CD4-positive, alpha-beta T cell treated with Interleukin-17A for 1 hour (primary cell): ENCODE measurements at regions not wholly inside any gene's neighbourhood (a gene's known extent, or its start where the extent isn't known, plus 50 kb on each side); places are given as distances from the start of the nearest gene placed in this dataset.
"Not testable (repeated sequence)": the region's sequence is repeated elsewhere in the genome, so short reads cannot be mapped to it uniquely, and the experiment has no call there.

Experiments
- DNase-seq: peaks from one replicate; pipeline ENCODE4 v3.0.0-alpha.2; 2020

DNA sequence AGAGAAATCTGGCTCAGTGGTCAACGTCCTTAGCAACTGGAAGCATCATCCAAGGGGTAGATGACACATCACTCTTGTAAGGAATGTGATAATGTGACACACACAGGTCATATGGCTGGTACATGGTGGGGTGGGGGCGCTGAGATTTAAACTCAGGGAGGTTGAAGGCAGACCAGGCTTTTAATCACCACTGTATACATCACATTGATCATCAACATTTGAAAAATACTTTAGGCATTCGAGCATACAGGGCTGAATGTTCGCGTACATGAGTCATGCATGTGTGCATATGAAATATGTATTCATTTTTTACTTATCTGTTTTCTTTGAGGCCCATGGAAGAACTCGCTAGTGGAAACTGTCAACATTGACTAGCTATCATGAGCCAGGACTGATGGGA is 976.4 kb downstream of the VRK1 start:
- no peak for DNase-seq

DNA sequence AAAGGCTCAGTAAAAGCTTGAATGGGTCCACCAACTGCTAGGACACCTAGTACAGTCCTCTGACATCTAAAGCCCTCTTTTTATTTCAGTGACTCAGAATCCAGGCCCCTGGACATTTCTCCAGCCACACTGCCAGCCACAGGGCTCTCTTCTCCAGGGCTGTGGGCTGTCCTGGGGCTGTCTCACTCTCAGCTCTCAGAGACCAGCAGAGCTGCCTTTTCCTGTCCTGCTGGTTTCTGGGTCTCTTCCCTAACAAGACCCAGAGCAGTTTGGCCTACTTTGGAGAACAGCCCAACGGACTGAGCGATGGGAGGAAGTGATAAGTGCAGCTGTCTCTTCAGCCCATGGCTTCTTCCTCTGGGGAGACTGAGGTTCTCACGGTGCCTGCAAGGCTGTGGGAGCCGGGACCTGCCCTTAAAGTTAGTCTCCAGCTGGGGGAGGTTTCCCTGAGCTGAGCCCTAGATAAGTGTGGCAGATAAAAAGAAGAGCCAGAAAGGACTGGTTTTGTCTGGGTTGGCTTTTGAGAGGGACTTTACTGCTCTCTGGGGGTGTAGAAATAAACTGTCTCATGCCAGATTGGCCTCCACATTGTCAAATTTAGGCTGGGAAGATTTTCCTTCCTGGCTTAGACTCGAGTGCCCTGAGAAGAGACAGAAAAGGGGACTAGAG is 979.8 kb downstream of the VRK1 start:
- peak; percentile 20 for DNase-seq

DNA sequence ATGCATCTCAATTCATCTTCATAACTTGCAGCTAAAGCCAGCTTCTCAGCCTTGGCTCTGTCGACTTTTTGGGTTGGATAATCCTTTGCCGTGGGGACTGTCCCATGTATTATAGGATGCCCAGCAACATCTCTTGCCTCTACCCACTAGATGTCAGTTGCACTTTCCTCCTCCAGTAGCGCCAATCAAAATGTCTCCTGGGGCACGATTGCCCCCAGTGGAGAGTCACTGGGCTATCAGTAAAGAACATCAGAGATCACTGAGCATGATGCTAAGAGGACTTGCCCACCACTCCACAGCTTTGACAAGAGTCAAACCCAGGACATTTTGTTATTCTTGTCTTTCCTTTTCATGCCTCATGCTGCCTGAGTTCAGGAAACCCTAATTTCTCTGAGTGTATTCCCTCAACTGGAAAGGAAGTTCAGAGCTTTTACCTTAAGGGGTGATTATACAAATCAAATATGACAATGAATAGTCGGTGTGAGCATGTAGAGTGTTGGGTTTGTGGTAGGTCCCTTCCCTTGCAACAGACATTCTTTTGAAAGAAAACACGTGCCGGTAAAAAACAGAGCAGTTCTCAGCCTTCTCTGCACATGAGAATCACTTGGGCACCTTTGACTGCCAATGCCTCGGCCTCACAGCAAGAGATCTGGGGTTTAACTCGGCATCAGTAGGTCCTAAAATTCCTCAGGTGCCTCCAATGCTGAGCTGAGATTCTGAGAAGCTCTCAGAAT is 980.6 kb downstream of the VRK1 start:
- DNase-seq: peak; percentile 32

DNA sequence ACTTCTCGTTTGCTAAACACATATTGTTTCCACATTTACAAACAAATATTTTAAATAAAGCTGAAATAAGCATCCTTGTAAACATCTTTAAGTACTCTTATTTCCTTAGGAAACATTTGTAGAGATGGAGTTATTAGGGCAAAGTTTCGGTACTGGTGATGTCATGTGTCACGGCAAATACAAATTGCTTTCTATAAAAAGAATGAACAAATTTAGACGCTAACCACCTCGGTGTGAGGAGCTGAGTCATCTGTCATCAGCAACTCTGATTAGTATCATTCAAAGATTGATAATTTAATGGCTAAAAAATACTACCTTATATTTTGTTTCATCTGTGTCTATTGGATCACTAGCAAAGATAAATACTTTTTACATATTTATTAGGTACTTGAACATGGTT is 982.0 kb downstream of the VRK1 start:
- DNase-seq: no peak

DNA sequence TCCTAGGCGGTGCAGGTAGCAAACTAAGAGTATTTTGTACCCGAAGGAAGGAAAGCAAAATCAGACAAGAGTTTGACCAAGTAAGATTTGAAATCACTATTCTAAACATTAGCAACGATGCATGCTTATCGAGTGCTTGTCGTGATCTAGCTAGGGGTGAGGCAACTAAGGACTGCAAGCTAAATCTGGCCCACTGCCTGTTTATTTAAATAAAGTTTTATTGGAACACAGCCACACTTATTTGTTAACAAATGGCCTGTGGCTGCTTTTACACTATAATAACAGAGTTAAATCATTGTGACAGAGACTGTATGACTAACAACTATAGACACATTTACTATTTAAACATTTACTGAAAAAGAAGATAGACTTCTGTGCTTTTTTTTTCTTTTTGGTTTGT is 983.6 kb downstream of the VRK1 start:
- DNase-seq: no peak

DNA sequence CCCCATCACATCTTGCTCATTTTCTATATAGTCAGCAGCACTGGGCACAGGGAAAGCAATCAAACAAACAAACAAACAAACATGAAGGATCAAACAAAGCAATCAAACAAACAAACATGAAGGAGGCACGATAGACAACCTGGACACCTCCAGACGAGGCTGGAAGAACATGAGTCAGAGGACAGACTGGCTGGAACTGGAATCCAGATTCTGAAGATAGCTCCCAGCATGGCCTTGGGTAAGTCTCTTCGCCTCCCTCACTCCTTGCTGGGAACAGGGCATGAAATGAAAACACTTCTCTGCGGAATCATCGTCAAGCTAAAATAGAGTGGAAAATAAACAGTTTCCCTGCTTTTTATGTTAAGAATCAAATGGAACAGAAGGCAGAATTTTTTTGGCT is 984.8 kb downstream of the VRK1 start:
- DNase-seq: no peak

DNA sequence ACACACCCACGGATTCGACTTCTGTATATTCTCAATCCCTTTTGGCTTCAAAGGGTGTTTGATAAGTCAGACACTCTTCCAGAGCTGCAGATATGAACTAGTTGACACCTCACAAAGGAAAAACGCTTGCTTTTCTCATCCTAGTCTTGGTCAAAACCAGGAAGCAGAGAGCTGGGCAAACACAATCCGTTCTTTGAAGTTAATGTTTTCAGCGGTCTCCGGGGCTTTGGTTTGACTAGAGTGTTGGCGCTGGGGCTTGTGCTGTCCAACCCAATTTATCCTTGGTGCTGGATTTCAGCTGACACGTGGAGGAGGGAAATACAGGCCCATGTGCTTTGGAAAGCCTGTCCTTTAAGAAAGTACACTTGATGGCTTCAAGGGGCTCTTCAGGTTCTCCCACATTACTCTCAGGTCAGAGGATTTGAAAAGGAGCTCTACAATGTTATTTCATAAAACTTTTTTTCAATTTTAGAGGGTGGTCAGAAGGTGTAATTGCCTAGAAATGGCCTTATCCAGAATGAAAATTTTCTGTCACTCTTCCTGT is 985.8 kb downstream of the VRK1 start:
- no peak for DNase-seq

DNA sequence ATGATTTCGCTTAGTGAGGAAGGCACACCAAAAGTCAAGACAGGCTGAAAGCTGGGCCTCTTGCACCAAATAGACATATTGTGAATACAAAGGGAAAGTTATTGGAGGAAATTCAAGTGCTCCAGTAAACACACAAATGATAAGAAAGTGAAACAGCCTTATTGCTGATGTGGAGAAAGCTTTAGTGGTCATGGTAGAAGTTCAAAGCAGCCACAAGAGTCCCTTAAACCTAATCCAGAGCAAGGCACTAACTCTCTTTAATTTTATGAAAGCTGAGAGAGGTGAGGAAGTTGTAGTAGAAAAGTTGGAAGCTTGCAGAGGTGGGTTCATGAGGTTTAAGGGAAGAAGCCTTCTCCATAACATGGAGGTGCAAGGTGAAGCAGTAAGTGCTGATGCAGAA is 988.3 kb downstream of the VRK1 start:
- DNase-seq: no peak

DNA sequence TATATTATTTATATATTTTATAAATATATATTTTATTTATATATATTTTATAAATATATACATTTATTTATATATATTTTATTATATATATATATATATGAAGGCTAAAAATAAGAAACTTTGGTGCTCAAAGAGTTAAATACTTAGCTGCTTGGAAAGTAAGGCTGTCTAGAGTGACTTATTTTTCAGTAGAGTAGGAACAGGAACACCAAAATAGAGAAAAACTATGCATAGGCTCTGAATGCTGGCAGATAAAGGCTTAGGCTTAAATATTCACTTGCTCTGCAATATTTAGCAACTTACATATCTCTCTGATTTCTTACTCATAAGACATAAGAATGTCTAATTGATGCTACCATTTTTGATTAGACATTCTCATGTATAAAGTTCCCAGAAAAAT is 991.2 kb downstream of the VRK1 start:
- DNase-seq: no peak

DNA sequence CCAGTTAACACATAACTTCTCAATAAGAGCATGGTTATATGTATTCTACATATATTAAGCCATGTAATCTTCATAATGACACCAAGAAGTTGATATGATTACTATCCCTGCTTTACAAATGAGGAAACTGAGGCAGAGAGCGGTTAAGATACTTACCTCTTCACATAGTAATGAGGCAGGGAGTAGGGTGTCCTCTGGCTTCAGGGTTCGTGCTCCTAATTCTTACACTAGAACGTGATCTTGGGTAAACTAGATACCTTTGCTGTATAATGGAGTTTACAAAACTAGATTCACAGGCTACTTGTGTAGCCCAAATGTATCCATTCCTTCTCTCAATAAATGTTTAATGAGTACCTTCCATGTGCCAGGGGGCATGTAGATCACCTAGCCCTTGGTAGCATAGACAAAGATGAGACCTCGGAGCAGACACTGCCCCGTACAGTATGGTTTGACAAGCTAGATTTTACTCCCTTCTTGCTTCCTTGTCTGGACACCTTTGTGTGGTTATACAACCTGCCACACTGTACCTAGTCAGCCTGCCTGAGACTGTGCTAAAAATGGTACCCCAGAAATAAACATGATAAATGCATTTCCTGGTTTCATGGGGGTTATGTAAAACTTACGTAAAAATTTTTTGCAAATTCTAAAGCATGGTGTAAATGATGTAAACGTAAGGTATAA is 991.8 kb downstream of the VRK1 start:
- no peak for DNase-seq

DNA sequence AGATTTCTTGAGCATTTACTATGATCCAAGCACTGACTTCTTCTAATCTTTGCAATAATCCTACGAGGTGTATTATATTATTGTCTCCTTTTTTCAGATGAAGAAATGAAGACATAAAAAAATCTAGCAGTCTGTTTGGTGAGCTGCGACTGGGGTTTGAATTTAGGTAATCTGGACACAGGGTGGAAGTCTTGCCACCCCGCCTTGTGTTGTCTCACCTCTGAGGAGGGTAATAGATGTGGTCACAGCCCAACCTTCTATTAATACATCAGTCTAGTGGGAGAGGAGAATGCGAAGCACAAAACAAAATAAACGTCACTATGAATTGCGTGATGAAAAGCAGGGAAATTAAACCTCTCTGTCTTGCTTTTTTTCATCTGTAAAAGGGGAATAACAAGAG is 993.9 kb downstream of the VRK1 start:
- no peak for DNase-seq

DNA sequence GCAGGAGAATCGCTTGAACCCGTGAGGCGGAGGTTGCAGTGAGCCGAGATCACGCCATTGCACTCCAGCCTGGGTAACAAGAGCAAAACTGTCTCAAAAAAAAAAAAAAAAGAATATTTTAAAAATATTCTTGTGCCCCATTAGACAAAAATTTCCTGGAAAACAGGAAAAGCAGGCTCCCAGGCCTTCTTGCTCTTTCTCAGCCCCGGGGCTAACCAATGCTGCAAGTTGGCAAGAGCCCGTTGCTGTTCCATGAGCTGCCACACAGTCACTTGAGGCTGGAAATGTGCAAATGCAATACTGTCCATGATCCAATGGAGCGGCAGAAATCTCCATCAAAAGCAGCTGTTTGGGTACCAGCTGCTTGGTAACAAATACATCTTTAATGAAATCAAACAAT is 994.7 kb downstream of the VRK1 start:
- no peak for DNase-seq

DNA sequence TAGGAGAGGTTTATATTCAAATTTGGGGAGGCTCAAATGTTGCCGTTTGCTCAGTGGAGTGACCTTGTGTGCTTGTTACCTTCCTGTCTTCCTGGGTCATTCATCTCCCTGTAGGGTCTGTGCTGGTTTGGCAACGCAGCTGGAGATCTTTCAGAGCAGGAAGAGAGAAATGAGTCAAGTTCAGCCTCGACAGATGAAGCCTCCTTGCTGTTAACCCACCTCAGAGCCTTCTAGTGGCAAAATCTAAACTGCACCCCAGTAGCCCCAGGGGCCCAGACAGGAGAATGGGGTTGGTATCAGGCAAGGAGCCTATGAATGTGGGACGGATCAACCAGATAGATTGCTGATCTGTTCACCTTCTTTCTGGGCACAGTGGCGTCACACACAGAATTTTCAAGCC is 999.3 kb downstream of the VRK1 start:
- DNase-seq: no peak

DNA sequence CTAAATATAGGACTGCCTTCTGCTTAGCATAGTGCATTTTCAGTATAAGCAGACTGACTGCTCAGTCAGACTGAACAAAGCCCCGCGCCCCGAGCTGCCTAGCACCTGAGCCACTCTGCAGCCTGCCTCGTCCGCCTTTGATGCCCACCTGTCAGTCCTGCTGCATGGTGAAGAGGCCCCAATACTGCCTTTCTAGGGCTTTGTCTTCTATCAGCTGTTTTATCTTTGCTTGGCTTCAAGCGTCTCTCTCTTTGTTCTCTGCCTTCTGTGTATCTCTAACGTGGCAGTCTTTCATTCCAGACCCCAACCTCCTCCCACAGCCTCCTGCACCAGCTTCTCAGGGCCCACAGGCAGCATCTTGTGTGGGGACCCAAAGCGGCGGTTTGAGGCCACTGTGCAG is 1001.0 kb downstream of the VRK1 start:
- no peak for DNase-seq

DNA sequence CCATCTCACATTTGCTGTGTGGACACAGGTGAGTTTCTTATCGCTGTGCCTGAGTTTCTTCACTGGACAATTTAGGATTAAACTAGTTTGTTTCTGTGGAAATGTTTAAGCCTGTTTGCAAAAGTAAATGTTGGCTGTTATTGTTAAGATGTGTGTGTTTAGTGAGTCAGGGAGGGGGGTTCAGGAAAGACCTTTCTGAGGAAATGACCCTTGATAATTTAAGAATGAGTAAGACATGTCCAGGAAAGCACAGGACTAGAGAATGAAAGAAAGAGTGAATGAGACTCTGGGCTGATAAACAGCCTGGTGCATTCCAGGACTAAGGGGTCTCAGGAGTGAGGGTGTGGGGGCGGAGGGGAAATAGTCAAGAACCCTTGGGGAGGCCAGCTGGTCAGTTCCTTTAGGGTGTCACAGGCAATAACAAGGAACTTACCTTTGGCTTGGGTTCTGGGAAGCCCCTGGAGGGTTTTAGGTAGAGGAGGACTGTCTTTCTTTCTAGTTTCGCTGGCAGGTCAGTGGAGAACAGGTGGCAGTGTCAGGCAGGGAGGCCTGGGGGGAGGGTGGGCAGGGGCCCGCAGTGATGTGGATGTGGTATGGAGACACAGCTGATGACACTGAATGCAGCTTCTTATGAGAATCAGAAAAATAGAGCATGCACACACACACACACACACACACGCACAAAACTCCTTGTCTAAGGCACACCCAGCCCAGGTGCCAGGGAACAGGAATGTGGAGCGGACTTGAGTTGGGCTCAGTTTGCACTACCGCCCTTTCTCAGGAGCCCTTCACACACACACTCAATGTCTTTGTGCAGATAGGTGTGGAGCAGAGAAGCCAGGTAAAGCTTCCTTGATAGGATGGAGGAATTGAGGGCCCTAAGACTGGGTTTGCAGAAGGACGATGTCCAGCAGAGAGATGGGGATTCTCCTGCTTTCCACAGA is 1005.5 kb downstream of the VRK1 start:
- DNase-seq: no peak

DNA sequence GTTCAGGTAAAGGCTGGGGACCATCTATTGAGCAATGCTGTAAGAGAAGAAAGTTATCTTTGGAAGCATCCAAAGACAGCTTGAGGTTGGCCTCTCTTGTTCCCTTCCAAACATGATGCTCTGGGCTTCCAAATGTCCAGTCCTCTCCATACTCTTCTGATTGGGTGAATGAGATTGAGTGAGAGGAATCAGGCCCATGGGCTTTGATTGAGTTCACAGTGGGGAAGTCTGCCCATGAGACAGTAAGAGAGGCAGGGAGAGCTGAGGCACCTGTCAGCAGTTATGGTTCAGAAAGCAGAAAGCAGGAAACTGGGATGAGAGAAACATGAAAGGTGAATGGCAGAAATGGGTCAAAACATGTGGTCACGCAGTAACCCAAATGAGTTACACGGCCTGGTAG is 1006.9 kb downstream of the VRK1 start:
- DNase-seq: no peak

DNA sequence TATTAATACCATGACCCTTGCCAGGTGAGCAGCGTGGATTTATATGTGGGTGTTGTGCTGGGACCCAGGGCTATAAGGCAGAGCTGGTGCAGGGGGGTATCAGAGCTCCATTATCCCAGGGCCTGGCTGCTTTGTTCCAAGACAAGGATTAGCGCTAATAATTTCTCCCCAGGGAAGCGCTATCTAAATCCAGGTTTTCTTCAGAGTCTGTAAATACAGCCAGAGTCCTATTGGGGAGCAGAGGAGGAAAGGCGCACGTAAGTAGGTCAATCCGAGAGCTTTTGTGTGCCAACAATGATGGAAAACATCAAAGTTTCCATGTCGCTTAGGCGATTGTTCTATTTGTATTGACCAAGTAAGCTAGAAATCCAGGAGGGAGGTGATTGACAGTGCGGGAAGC is 1009.7 kb downstream of the VRK1 start:
- DNase-seq: no peak

DNA sequence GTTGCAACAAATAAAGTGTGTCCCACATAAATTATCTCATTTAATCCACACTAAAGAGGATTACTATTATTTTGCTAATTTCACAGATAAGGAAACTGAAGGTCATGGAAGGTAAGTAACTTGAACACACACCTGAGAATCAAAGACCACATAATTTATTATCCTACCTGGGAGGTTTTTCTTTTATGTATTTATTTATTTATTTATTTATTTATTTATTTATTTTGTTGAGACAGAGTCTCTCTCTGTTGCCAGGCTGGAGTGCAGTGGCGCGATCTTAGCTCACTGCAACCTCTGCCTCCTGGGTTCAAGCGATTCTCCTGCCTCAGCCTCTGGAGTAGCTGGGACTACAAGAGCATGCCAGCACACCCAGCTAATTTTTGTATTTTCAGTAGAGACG is 1011.4 kb downstream of the VRK1 start:
- not testable (repeated sequence) for DNase-seq

DNA sequence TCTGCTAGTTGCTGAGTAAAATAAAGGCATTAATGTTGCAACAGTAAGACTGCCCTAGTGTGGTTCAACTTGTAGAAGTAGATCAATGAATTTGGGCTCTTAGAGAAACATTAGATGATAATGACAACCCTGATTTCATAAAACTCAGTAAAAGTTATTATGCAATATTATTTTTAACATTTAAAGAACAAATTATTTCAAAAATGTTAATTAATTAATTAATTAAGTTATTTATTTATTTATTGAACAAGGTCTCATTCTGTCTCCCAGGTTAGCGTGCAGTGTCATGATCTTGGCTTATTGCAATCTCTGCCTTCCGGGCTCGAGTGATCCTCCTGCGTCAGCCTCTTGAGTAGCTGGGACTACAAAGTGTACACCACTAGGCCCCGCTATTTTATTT is 1016.4 kb downstream of the VRK1 start:
- no peak for DNase-seq

DNA sequence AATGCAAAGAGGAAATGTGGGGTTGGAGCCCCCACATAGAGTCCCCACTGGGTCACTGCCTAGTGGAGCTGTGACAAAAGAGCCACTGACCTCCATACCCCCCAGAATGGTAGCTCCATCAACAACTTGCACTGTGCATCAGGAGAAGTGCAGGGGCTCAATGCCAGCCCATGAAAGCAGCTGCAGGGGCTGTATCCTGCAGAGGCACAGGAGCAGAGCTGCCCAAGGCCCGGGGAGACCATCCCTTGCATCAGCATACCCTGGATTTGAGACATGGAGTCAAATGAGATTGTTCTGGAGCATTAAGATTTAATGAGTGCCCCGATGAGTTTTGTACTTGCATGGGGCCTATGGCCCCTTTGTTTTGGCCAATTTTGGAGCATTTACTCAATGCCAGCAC is 1023.6 kb downstream of the VRK1 start:
- no peak for DNase-seq

DNA sequence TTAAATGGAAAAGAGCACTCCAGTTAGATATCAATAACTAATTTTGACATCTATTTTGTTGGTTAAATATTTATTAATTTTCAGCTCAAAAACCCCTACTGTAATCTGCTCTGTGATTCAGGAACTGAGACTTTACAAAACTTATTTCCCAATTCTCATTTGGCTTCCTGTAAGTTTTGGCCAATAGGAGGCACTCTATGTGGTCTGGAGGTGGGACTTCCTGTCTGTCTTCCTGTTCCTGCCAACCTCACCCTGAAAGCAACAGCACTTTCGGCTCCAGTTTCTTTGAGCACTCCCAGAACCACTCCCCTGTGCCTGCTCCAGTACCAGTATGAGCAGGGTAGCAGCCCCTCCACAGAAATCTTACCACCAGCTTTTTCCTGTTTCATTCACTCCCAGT is 1027.0 kb downstream of the VRK1 start:
- DNase-seq: no peak

DNA sequence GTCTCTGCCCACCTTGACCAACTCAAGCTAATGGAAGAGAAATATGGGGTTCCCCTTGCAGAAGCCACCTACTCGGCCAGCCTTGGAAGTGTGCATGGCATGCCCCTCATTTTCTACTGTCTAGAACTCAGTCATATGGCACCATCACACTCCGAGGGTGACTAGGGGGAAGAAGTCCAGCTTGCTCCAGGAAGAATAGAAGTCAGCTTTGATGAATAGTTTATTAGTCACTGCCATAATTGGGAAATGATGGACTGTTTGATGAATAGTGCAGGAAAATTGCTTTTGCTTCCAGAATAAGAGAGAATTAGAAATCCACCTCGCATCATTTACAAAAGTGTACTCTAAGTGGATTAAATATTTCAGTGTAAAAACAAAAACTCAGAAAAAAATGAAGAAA is 1030.6 kb downstream of the VRK1 start:
- DNase-seq: no peak

DNA sequence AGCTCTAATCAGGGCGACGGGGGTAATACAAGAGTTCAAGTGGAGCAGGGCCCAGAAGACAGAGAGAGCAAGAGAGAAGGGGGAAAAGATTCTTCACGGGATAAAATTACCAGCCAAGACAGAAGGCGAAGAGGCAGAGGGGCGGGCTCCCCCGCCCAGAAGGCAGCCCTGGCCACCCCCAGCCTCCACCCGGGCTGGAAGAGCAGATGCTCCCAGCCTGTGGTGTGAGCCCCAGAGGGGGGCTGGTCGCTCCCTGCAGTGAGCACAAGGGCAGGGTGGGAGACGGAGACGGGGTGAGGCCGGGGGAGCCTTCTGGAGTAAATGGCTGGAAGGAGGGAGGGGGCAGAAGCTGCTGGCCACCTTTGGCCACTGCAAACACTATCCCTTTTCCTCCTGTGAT is 1035.6 kb downstream of the VRK1 start:
- no peak for DNase-seq
